DND-41 (cell line): ENCODE measurements at regions not wholly inside any gene's neighbourhood (a gene's known extent, or its start where the extent isn't known, plus 50 kb on each side); places are given as distances from the start of the nearest gene placed in this dataset.

Source experiments
- EZH2 ChIP-seq: IDR thresholded peaks from 3 replicates; pipeline ENCODE4 v1.6.1; 2012; ENCODE audit warnings: borderline replicate concordance, low read depth, mild to moderate bottlenecking, moderate library complexity, low read length, inconsistent platforms; ENCODE audit not compliant: severe bottlenecking
- TF ChIP-seq, protein P1 (sequence below): IDR thresholded peaks from 2 replicates; pipeline ENCODE4 v1.5.1; 2012; ENCODE audit warnings: borderline replicate concordance, low read length, moderate library complexity, mild to moderate bottlenecking; ENCODE audit not compliant: poor library complexity, severe bottlenecking; ENCODE audit errors: extremely low read depth

- TF ChIP-seq, protein P1, sequence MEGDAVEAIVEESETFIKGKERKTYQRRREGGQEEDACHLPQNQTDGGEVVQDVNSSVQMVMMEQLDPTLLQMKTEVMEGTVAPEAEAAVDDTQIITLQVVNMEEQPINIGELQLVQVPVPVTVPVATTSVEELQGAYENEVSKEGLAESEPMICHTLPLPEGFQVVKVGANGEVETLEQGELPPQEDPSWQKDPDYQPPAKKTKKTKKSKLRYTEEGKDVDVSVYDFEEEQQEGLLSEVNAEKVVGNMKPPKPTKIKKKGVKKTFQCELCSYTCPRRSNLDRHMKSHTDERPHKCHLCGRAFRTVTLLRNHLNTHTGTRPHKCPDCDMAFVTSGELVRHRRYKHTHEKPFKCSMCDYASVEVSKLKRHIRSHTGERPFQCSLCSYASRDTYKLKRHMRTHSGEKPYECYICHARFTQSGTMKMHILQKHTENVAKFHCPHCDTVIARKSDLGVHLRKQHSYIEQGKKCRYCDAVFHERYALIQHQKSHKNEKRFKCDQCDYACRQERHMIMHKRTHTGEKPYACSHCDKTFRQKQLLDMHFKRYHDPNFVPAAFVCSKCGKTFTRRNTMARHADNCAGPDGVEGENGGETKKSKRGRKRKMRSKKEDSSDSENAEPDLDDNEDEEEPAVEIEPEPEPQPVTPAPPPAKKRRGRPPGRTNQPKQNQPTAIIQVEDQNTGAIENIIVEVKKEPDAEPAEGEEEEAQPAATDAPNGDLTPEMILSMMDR, result no peak
- no peak for TF ChIP-seq EZH2
These were observed 295.4 kb downstream of the ZEB2 start for GRCh38 chr2:144224472-144224871.
